ENCODE measurements at regions not wholly inside any gene's neighbourhood (a gene's known extent, or its start where the extent isn't known, plus 50 kb on each side); places are given as distances from the start of the nearest gene placed in this dataset.

DNA sequence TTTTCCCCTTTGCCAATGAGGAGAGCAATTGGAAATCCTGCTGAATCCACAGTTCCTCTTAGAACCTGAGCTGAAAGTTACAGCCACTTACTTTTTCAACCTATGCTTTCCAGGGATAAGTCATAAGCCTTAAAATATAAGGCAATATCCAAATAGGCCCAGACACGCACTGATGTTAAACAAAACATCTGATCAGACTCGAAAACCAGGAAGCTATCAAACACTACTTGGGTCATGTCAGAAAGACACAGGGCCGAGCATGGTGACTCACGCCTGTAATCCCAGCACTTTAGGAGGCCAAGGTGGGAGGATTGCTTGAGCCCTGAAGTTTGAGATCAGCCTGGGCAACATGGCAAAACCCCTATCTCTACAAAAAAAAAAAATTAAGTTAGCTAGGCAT lies 192.1 kb downstream of the SP3 start:
- TF ChIP-seq CTCF (IDR thresholded peaks at IDR 0.05; ENCODE audit: low read depth, low read length, poor library complexity, severe bottlenecking) (no peak), EZH2phosphoT487 (IDR thresholded peaks at IDR 0.05; ENCODE audit: borderline replicate concordance, low read length) (no peak)
